ENCODE measurements at regions not wholly inside any gene's neighbourhood (a gene's known extent, or its start where the extent isn't known, plus 50 kb on each side); places are given as distances from the start of the nearest gene placed in this dataset.

DNA sequence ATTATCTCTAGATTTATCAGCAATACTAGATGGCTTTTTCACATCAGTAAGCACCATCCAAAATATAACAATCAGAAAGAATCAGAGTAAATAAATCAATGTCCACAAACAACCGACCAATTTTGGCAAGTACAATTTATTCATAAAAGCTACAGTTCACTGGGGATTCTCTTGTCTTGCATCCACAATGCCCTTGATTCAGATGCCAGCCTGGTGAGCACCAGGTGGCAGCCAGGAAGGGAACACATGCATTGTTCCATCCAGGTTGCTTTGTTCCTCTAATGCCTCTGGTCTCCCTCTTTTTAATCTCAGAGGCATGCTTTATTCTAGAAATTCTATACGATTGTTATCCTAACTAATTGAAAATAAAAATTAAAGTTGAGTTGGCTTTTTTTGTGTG, 242.1 kb upstream of the KIRREL3 start:
- intact Hi-C loops (cut with micrococcal nuclease): no loop called here
- CTCF ChIA-PET: no interaction called here

More for the DNA sequence above, 242.1 kb upstream of the KIRREL3 start:
- Histone ChIP-seq H3K27me3 (ENCODE audit: control insufficient read depth in 2 of 2, insufficient read depth in 2 of 2, low read length in 2 of 2) (no peaks in the 10 kb centered on the region), H3K4me2 (ENCODE audit: insufficient read depth, low read length) (no peak overlapping the region), H3K4me1 (ENCODE audit: control insufficient read depth, extremely low read depth, insufficient read depth, low read length) (no peaks in the 10 kb centered on the region), H3K4me3 (replicated peaks in 1 of 3; ENCODE audit: insufficient read depth in 1 of 3, low read depth in 1 of 3, low read length in 3 of 3) (no peak overlapping the region), H4K20me1 (replicated peaks; ENCODE audit: control insufficient read depth, extremely low read depth, insufficient read depth, low read length) (no peaks in the 10 kb centered on the region), H3K36me3 (ENCODE audit: control insufficient read depth in 2 of 2, extremely low read depth in 1 of 2, insufficient read depth in 2 of 2, low read length in 2 of 2) (no peaks in the 10 kb centered on the region), H3K9me3 (replicated peaks; ENCODE audit: control insufficient read depth, insufficient read depth, low read length) (peaks cover 2% of the 10 kb centered on the region), H3K27ac (ENCODE audit: insufficient read depth, low read depth, low read length) (no peak overlapping the region), H2AFZ (ENCODE audit: low read depth, low read length) (no peak overlapping the region), H3K9me1 (replicated peaks; ENCODE audit: control insufficient read depth, extremely low read depth, insufficient read depth, low read length) (no peaks in the 10 kb centered on the region), H3K79me2 (ENCODE audit: control insufficient read depth, insufficient read depth, low read length) (no peaks in the 10 kb centered on the region), H3K9ac (replicated peaks; ENCODE audit: extremely low read depth, insufficient read depth, low read length) (no peak overlapping the region)
- POLR2A ChIA-PET: no interaction called here
- DNase-seq (ENCODE audit: low read depth, low spot score) (no peak), FAIRE-seq (no peak)
- dilution Hi-C loops (cut with MboI; ENCODE audit: extremely low pct_ligation_motif_present, low sequenced_read_pairs): no loop called here
- TF ChIP-seq MYC (IDR thresholded peaks at IDR 0.05; ENCODE audit: low read depth, low read length) (no peak), POLR2A (IDR thresholded peaks at IDR 0.05; ENCODE audit: low read depth, low read length) (no peak), JUN (IDR thresholded peaks at IDR 0.05; ENCODE audit: borderline replicate concordance, insufficient read depth, insufficient read length, low read depth) (no peak), GATA2 (IDR thresholded peaks at IDR 0.05; ENCODE audit: insufficient read depth, insufficient read length, low read depth, low read length) (no peak), POLR2AphosphoS5 (IDR thresholded peaks at IDR 0.05; ENCODE audit: insufficient read depth, low read depth, low read length) (no peak), EZH2 (IDR thresholded peaks at IDR 0.05; ENCODE audit: borderline replicate concordance, low read depth, low read length, severe bottlenecking) (no peak), FOS (IDR thresholded peaks at IDR 0.05; ENCODE audit: borderline replicate concordance, insufficient read depth, low read length) (no peak)
- TF ChIP-seq, protein P1, sequence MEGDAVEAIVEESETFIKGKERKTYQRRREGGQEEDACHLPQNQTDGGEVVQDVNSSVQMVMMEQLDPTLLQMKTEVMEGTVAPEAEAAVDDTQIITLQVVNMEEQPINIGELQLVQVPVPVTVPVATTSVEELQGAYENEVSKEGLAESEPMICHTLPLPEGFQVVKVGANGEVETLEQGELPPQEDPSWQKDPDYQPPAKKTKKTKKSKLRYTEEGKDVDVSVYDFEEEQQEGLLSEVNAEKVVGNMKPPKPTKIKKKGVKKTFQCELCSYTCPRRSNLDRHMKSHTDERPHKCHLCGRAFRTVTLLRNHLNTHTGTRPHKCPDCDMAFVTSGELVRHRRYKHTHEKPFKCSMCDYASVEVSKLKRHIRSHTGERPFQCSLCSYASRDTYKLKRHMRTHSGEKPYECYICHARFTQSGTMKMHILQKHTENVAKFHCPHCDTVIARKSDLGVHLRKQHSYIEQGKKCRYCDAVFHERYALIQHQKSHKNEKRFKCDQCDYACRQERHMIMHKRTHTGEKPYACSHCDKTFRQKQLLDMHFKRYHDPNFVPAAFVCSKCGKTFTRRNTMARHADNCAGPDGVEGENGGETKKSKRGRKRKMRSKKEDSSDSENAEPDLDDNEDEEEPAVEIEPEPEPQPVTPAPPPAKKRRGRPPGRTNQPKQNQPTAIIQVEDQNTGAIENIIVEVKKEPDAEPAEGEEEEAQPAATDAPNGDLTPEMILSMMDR (IDR thresholded peaks at IDR 0.05; ENCODE audit: extremely low read depth in 1 of 2, insufficient read depth in 1 of 2, low read depth in 1 of 2, low read length in 2 of 2): no peak
- TF ChIP-seq, protein P2, sequence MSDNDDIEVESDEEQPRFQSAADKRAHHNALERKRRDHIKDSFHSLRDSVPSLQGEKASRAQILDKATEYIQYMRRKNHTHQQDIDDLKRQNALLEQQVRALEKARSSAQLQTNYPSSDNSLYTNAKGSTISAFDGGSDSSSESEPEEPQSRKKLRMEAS (IDR thresholded peaks at IDR 0.05; ENCODE audit: insufficient read depth, insufficient read length): no peak
- no TSS peak for BruUV-seq (replicated peaks)

Measured in endothelial cell of umbilical vein (primary cell).